Ishikawa (cell line): ENCODE measurements at regions not wholly inside any gene's neighbourhood (a gene's known extent, or its start where the extent isn't known, plus 50 kb on each side); places are given as distances from the start of the nearest gene placed in this dataset.

Experiments used
- CEBPB ChIP-seq: IDR thresholded peaks from 2 replicates; pipeline ENCODE4 v1.6.1; 2012
- CREB1 ChIP-seq: IDR thresholded peaks from 2 replicates; pipeline ENCODE4 v1.6.1; 2012; ENCODE audit warnings: low read depth
- EGR1 ChIP-seq: IDR thresholded peaks from 2 replicates; pipeline ENCODE4 v1.6.1; 2012
- EP300 ChIP-seq: IDR thresholded peaks from 2 replicates; pipeline ENCODE4 v1.6.1; 2012; ENCODE audit warnings: borderline replicate concordance
- FOXM1 ChIP-seq: IDR thresholded peaks from 2 replicates; pipeline ENCODE4 v1.6.1; 2012; ENCODE audit warnings: low read depth, borderline replicate concordance
- MAX ChIP-seq: IDR thresholded peaks from 2 replicates; pipeline ENCODE4 v1.6.1; 2012
- NFIC ChIP-seq: IDR thresholded peaks from 2 replicates; pipeline ENCODE4 v1.6.1; 2012
- RAD21 ChIP-seq: IDR thresholded peaks from 2 replicates; pipeline ENCODE4 v1.6.1; 2012; ENCODE audit warnings: low read depth
- REST ChIP-seq: IDR thresholded peaks from 2 replicates; pipeline ENCODE4 v1.6.1; 2012; ENCODE audit warnings: low read depth, mild to moderate bottlenecking
- TAF1 ChIP-seq: IDR thresholded peaks from 2 replicates; pipeline ENCODE4 v1.6.1; 2012; ENCODE audit warnings: low read depth, mild to moderate bottlenecking
- TCF12 ChIP-seq: IDR thresholded peaks from 2 replicates; pipeline ENCODE4 v1.6.1; 2012; ENCODE audit warnings: low read depth
- TEAD4 ChIP-seq: IDR thresholded peaks from 2 replicates; pipeline ENCODE4 v1.6.1; 2012
- USF1 ChIP-seq: IDR thresholded peaks from 2 replicates; pipeline ENCODE4 v1.6.1; 2012
- YY1 ChIP-seq: IDR thresholded peaks from 2 replicates; pipeline ENCODE4 v1.6.1; 2012; ENCODE audit warnings: low read depth
- ZBTB7A ChIP-seq: IDR thresholded peaks from 2 replicates; pipeline ENCODE4 v1.6.1; 2012; ENCODE audit warnings: low read depth

GRCh38 chr13:109684824-109685202 lies 101.6 kb downstream of the IRS2 start:
- TF ChIP-seq TAF1, result no peak
- no peak for TF ChIP-seq EGR1
- peak; percentile 6; the same call in 1 of the 2 replicates for TF ChIP-seq RAD21
- peak; percentile 41; the same call in 1 of the 2 replicates for TF ChIP-seq MAX
- TF ChIP-seq CEBPB, result no peak
- peak; percentile 68 for TF ChIP-seq NFIC
- TF ChIP-seq TEAD4, result no peak
- no peak for TF ChIP-seq ZBTB7A
- TF ChIP-seq FOXM1, result no peak
- TF ChIP-seq TCF12, result no peak
- TF ChIP-seq USF1, result 0 out of 2 replicates have a peak, but pooled peaks have one; percentile 3
- TF ChIP-seq YY1, result no peak
- TF ChIP-seq EP300, result peak; percentile 26; the same call in 1 of the 2 replicates
- no peak for TF ChIP-seq REST
- TF ChIP-seq CREB1, result no peak

- TF ChIP-seq NFIC (no peak), EGR1 (no peak), TAF1 (no peak), ZBTB7A (no peak), USF1 (no peak), REST (no peak), MAX (no peak), EP300 (no peak), YY1 (no peak)
Measured at GRCh38 chr13:109684084-109684823, 102.1 kb downstream of the IRS2 start.

- TF ChIP-seq TAF1 (no peak), YY1 (no peak), CREB1 (no peak), TCF12 (no peak), USF1 (no peak), EP300 (no peak), MAX (no peak), TEAD4 (no peak), EGR1 (no peak), FOXM1 (no peak), REST (no peak), ZBTB7A (no peak), NFIC (no peak), CEBPB (no peak), RAD21 (no peak)
Measured at GRCh38 chr13:109682534-109683244, 103.7 kb downstream of the IRS2 start.
